Smooth muscle cell (in vitro differentiated cells): ENCODE measurements at regions not wholly inside any gene's neighbourhood (a gene's known extent, or its start where the extent isn't known, plus 50 kb on each side); places are given as distances from the start of the nearest gene placed in this dataset.

Experiments used
- DNase-seq: peaks from one replicate; lab custom pipeline; 2025; ENCODE audit not compliant: unreplicated experiment; lab: John Stamatoyannopoulos, UW
- H2AFZ ChIP-seq: fragments of 200-600 bp; sonication (generic); 2 replicates; pipeline ENCODE4 v1.6.0; 2016; ENCODE audit warnings: antibody characterized with exemption, low read depth, mild to moderate bottlenecking
- H3F3A ChIP-seq: fragments of 200-600 bp; sonication (generic); 2 replicates; pipeline ENCODE4 v1.6.0; 2017; ENCODE audit warnings: antibody characterized with exemption, low read depth
- H3K27ac ChIP-seq: fragments of 200-600 bp; sonication (generic); 2 replicates; pipeline ENCODE4 v1.5.1; 2016; ENCODE audit warnings: low read depth, mild to moderate bottlenecking
- H3K27me3 ChIP-seq: fragments of 200-600 bp; sonication (generic); 2 replicates; pipeline ENCODE4 v1.6.1; 2016; ENCODE audit warnings: low read depth, mild to moderate bottlenecking
- H3K36me3 ChIP-seq: fragments of 200-600 bp; sonication (generic); 2 replicates; pipeline ENCODE4 v1.5.1; 2016; ENCODE audit warnings: low read depth
- H3K4me1 ChIP-seq: fragments of 200-600 bp; sonication (generic); 2 replicates; pipeline ENCODE4 v1.5.1; 2016; ENCODE audit warnings: low read depth
- H3K4me2 ChIP-seq: fragments of 200-600 bp; sonication (generic); 2 replicates; pipeline ENCODE4 v1.6.0; 2016; ENCODE audit warnings: mild to moderate bottlenecking
- H3K4me3 ChIP-seq: fragments of 200-600 bp; sonication (generic); 2 replicates; pipeline ENCODE4 v1.5.1; 2016; ENCODE audit warnings: mild to moderate bottlenecking
- H3K79me2 ChIP-seq: fragments of 200-600 bp; sonication (generic); 2 replicates; pipeline ENCODE4 v1.6.0; 2016; ENCODE audit warnings: low read depth, mild to moderate bottlenecking
- H3K9ac ChIP-seq: fragments of 200-600 bp; sonication (generic); 2 replicates; pipeline ENCODE4 v1.6.0; 2016; ENCODE audit warnings: low read depth
- H3K9me3 ChIP-seq: fragments of 200-600 bp; sonication (generic); replicated peaks from 2 replicates; pipeline ENCODE4 v1.5.1; 2016; ENCODE audit warnings: low read depth
- H4K20me1 ChIP-seq: fragments of 200-600 bp; sonication (generic); 2 replicates; pipeline ENCODE4 v1.6.0; 2016; ENCODE audit warnings: low read depth
- CTCF ChIP-seq: fragments of 200-600 bp; sonication (generic); IDR thresholded peaks from 2 replicates; pipeline ENCODE4 v1.5.1; 2017; ENCODE audit warnings: borderline replicate concordance, mild to moderate bottlenecking, antibody characterized with exemption; ENCODE audit not compliant: insufficient read depth, poor library complexity, severe bottlenecking
- WGBS: methylation state at CpG from one replicate; pipeline ENCODE4 v1.1.7; 2016; ENCODE audit warnings: low lambda C conversion rate; 5-methylcytosine and 5-hydroxymethylcytosine counted together

- Histone ChIP-seq H3K4me1 (no peaks in the 10 kb centered on the region), H3K79me2 (no peaks in the 10 kb centered on the region), H3F3A (no peaks in the 10 kb centered on the region), H3K4me2 (no peak overlapping the region), H3K9ac (no peak overlapping the region), H3K9me3 (no peaks in the 10 kb centered on the region), H3K27me3 (no peaks in the 10 kb centered on the region), H3K36me3 (no peaks in the 10 kb centered on the region), H3K27ac (no peak overlapping the region), H3K4me3 (no peak overlapping the region), H2AFZ (no peak overlapping the region), H4K20me1 (no peaks in the 10 kb centered on the region)
- DNase-seq, result no peak
- WGBS, result 93% methylated on average over 1 of the region's 1 CpG
- TF ChIP-seq CTCF, result no peak
Observed at GRCh38 chr1:176271572-176271971, 64.5 kb upstream of the COP1 start.
